A549 (cell line): ENCODE measurements at regions not wholly inside any gene's neighbourhood (a gene's known extent, or its start where the extent isn't known, plus 50 kb on each side); places are given as distances from the start of the nearest gene placed in this dataset.

Source experiments
- ATAC-seq, 2 experiments: fragments of 200-7000 bp in 1 of 2; fragments of >200 bp in 1 of 2; cut with Nextera tagmentation in 1 of 2; cut with Tn5 transposase in 1 of 2; 3 replicates each; pipeline versions ENCODE4 v1.8.0 to v1.9.1; 2018 to 2020; ENCODE audit warnings: mild to moderate bottlenecking in 1 of 2, moderate library complexity in 1 of 2
- CTCF ChIA-PET: fragments of 300-600 bp; sonication (Branson Sonifier 250); formaldehyde crosslinking; extraction: SDS; loops from one replicate; lab custom pipeline; 2021; ENCODE audit warnings: antibody characterized with exemption, inconsistent platforms; lab: Yijun Ruan, JAX
- POLR2A ChIA-PET: fragments of 350-600 bp; formaldehyde crosslinking; extraction: SDS; loops from one replicate; lab custom pipeline; 2021; ENCODE audit warnings: antibody characterized with exemption, inconsistent platforms; lab: Yijun Ruan, JAX
- DNase-seq, 2 experiments: peaks; one replicate each; pipeline versions ENCODE4 v3.0.0 to v3.0.0-alpha.2; 2011 to 2016; ENCODE audit warnings: low read depth in 1 of 2, low spot score in 1 of 2
- FAIRE-seq: peaks from 2 replicates; lab custom pipeline; 2011; peaks lifted over from hg19 to GRCh38; lab: Jason Lieb, UNC
- H3K27ac ChIP-seq, 2 experiments: fragments of >200 bp; sonication (Bioruptor Twin); formaldehyde crosslinking; 3 replicates each; pipeline ENCODE4 v1.5.1; 2016 to 2017
- H3K4me1 ChIP-seq: fragments of >200 bp; sonication (Bioruptor Twin); formaldehyde crosslinking; 3 replicates; pipeline ENCODE4 v1.6.1; 2016
- H3K4me2 ChIP-seq: fragments of >200 bp; sonication (Bioruptor Twin); formaldehyde crosslinking; 3 replicates; pipeline ENCODE4 v1.6.1; 2016
- H3K4me3 ChIP-seq: fragments of >200 bp; sonication (Bioruptor Twin); formaldehyde crosslinking; 3 replicates; pipeline ENCODE4 v1.5.1; 2016
- H3K9me3 ChIP-seq: fragments of >200 bp; sonication (Bioruptor Twin); formaldehyde crosslinking; 3 replicates; pipeline ENCODE4 v1.6.1; 2016
- BHLHE40 ChIP-seq: IDR thresholded peaks from 2 replicates; pipeline ENCODE4 v1.6.1; 2012; ENCODE audit warnings: low read depth, low read length, inconsistent platforms
- CHD4 ChIP-seq: fragments of 200-600 bp; sonication (generic); IDR thresholded peaks from 2 replicates; pipeline ENCODE4 v1.6.1; 2016; ENCODE audit warnings: antibody characterized with exemption, mild to moderate bottlenecking, borderline replicate concordance
- EHF ChIP-seq: fragments of 250-450 bp; sonication (Bioruptor Pico); IDR thresholded peaks from 2 replicates; pipeline ENCODE4 v1.5.0; 2020; ENCODE audit warnings: mild to moderate bottlenecking
- FOSB ChIP-seq: fragments of 250-450 bp; sonication (Bioruptor Pico); IDR thresholded peaks from 2 replicates; pipeline ENCODE4 v1.5.0; 2020; ENCODE audit warnings: mild to moderate bottlenecking, moderate library complexity
- FOSL2 ChIP-seq, 2 experiments: fragments of 450-650 bp in 1 of 2; fragments of >200 bp in 1 of 2; sonication (Bioruptor Twin) in 1 of 2; formaldehyde crosslinking; IDR thresholded peaks; 2 replicates each; pipeline versions ENCODE4 v1.5.0 to v1.6.1; 2016 to 2020; ENCODE audit warnings: mild to moderate bottlenecking in 1 of 2, moderate library complexity in 1 of 2
- FOXS1 ChIP-seq: fragments of 250-450 bp; sonication (Bioruptor Pico); IDR thresholded peaks from 2 replicates; pipeline ENCODE4 v1.5.0; 2020; ENCODE audit warnings: mild to moderate bottlenecking, moderate library complexity
- GATA3 ChIP-seq: IDR thresholded peaks from 2 replicates; pipeline ENCODE4 v1.6.1; 2012; ENCODE audit warnings: borderline replicate concordance
- HEYL ChIP-seq: fragments of 250-450 bp; sonication (Bioruptor Pico); IDR thresholded peaks from 2 replicates; pipeline ENCODE4 v1.8.0; 2021; ENCODE audit warnings: mild to moderate bottlenecking, moderate library complexity
- HOXA7 ChIP-seq: fragments of 250-450 bp; sonication (Bioruptor Pico); IDR thresholded peaks from 2 replicates; pipeline ENCODE4 v1.5.0; 2020; ENCODE audit warnings: mild to moderate bottlenecking, moderate library complexity
- HOXB5 ChIP-seq: fragments of 250-450 bp; sonication (Bioruptor Pico); IDR thresholded peaks from 2 replicates; pipeline ENCODE4 v1.5.0; 2020; ENCODE audit warnings: mild to moderate bottlenecking, moderate library complexity
- KDM1A ChIP-seq: fragments of 200-600 bp; sonication (generic); IDR thresholded peaks from 2 replicates; pipeline ENCODE4 v1.6.1; 2016; ENCODE audit warnings: low read depth, mild to moderate bottlenecking
- MAZ ChIP-seq: fragments of 150-350 bp; IDR thresholded peaks from 2 replicates; pipeline ENCODE4 v1.6.1; 2014; ENCODE audit warnings: antibody characterized with exemption, low read depth, low read length, borderline replicate concordance
- MYC ChIP-seq: IDR thresholded peaks from 2 replicates; pipeline ENCODE4 v1.6.1; 2012; ENCODE audit warnings: mild to moderate bottlenecking, inconsistent platforms, low read length, improper control_type of control experiment, borderline replicate concordance
- NR3C1 ChIP-seq: fragments of >200 bp; sonication (Bioruptor Twin); formaldehyde crosslinking; IDR thresholded peaks from 3 replicates; pipeline ENCODE4 v1.6.1; 2017
- RARB ChIP-seq: fragments of 250-450 bp; sonication (Bioruptor Pico); IDR thresholded peaks from 2 replicates; pipeline ENCODE4 v1.8.0; 2021; ENCODE audit warnings: mild to moderate bottlenecking, moderate library complexity
- RCOR1 ChIP-seq: fragments of 150-350 bp; IDR thresholded peaks from 2 replicates; pipeline ENCODE4 v1.6.1; 2014; ENCODE audit warnings: antibody characterized with exemption, low read length, low read depth
- RFX5 ChIP-seq: fragments of 450-650 bp; IDR thresholded peaks from 2 replicates; pipeline ENCODE4 v1.7.1; 2014; ENCODE audit warnings: antibody characterized with exemption, mild to moderate bottlenecking, moderate library complexity
- RNF2 ChIP-seq: fragments of 200-600 bp; sonication (generic); IDR thresholded peaks from 2 replicates; pipeline ENCODE4 v1.6.1; 2016; ENCODE audit warnings: low read depth, mild to moderate bottlenecking, antibody characterized with exemption, moderate library complexity, borderline replicate concordance
- SREBF2 ChIP-seq: fragments of 450-650 bp; IDR thresholded peaks from 2 replicates; pipeline ENCODE4 v1.6.1; 2014; ENCODE audit warnings: mild to moderate bottlenecking, moderate library complexity
- TP53 ChIP-seq: fragments of 250-450 bp; sonication (Bioruptor Pico); IDR thresholded peaks from 2 replicates; pipeline ENCODE4 v1.5.0; 2021; ENCODE audit warnings: mild to moderate bottlenecking, moderate library complexity
- ZFP36 ChIP-seq: fragments of 450-650 bp; IDR thresholded peaks from 2 replicates; pipeline ENCODE4 v1.6.1; 2014; ENCODE audit warnings: borderline replicate concordance; ENCODE audit not compliant: partially characterized antibody
- ZNF302 ChIP-seq: fragments of 250-450 bp; sonication (Bioruptor Pico); IDR thresholded peaks from 2 replicates; pipeline ENCODE4 v1.9.0; 2021; ENCODE audit warnings: inconsistent platforms, mild to moderate bottlenecking, moderate library complexity
- WGBS: methylation state at CpG from one replicate; pipeline ENCODE4 v1.1.6; 2017; ENCODE audit errors: missing lambda C conversion rate; 5-methylcytosine and 5-hydroxymethylcytosine counted together
- TF ChIP-seq, protein P1 (sequence below): fragments of 250-450 bp; sonication (Bioruptor Pico); IDR thresholded peaks from 2 replicates; pipeline ENCODE4 v1.5.0; 2020; ENCODE audit warnings: low read depth, mild to moderate bottlenecking, moderate library complexity
- TF ChIP-seq, protein P2 (sequence below): fragments of 150-350 bp; IDR thresholded peaks from 2 replicates; pipeline ENCODE4 v1.6.1; 2014; ENCODE audit warnings: low read depth, mild to moderate bottlenecking, low read length
- TF ChIP-seq, protein P3 (sequence below): fragments of 250-450 bp; sonication (Bioruptor Pico); IDR thresholded peaks from 2 replicates; pipeline ENCODE4 v1.5.0; 2021; ENCODE audit warnings: mild to moderate bottlenecking, moderate library complexity, borderline replicate concordance
- TF ChIP-seq, protein P4 (sequence below): fragments of >200 bp; sonication (Bioruptor Twin); formaldehyde crosslinking; IDR thresholded peaks from 3 replicates; pipeline ENCODE4 v1.5.1; 2016
- TF ChIP-seq, protein P5 (sequence below): IDR thresholded peaks from 2 replicates; pipeline ENCODE4 v1.6.1; 2012; ENCODE audit warnings: low read depth, borderline replicate concordance
- TF ChIP-seq, protein P6 (sequence below): fragments of 200-600 bp; sonication (generic); IDR thresholded peaks from 2 replicates; pipeline ENCODE4 v1.6.1; 2016; ENCODE audit warnings: antibody characterized with exemption, mild to moderate bottlenecking, moderate library complexity

DNA sequence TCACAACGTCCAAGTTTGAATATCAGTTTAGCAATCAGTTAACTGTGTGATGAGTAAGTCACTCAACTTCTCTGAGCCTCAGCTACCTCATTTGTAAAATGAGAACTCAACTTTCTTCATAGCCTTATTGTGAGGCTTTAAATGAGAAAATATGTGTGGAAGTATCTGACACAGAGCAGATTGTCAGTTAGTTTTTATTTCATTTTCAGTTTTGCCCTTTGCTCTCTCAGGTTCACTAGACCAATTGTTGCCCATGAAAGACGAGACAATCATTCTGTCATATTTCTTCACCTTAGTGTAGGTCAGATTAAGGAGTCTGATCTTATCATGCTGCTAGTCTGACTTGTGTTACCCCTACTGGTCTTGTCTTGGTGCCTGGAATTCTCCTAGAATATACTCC, 232.8 kb upstream of the PTBP2 start:
- Histone ChIP-seq H3K4me2 (no peak overlapping the region), H3K9me3 (no peaks in the 10 kb centered on the region), H3K27ac (no peak overlapping the region), H3K4me3 (no peak overlapping the region), H3K4me1 (no peaks in the 10 kb centered on the region)
- ChIA-PET POLR2A (no interaction called here), CTCF (no interaction called here)
- DNase-seq (no peak), FAIRE-seq (no peak), ATAC-seq (no peak)
- TF ChIP-seq FOXS1 (CRISPR knock-in tag) (no peak), TP53 (CRISPR knock-in tag) (no peak), RNF2 (no peak), FOSB (CRISPR knock-in tag) (no peak), NR3C1 (no peak), HOXB5 (no peak), MAZ (no peak), GATA3 (no peak), FOSL2 (IDR thresholded peaks at IDR 0.05) (no peak), FOSL2 (CRISPR knock-in tag; IDR thresholded peaks at IDR 0.05) (no peak), MYC (no peak), ZFP36 (no peak), ZNF302 (no peak)
- TF ChIP-seq, protein P1, sequence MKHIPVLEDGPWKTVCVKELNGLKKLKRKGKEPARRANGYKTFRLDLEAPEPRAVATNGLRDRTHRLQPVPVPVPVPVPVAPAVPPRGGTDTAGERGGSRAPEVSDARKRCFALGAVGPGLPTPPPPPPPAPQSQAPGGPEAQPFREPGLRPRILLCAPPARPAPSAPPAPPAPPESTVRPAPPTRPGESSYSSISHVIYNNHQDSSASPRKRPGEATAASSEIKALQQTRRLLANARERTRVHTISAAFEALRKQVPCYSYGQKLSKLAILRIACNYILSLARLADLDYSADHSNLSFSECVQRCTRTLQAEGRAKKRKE (CRISPR knock-in tag), result no peak
- WGBS, result 7% methylated on average over 2 of the region's 2 CpGs

DNA sequence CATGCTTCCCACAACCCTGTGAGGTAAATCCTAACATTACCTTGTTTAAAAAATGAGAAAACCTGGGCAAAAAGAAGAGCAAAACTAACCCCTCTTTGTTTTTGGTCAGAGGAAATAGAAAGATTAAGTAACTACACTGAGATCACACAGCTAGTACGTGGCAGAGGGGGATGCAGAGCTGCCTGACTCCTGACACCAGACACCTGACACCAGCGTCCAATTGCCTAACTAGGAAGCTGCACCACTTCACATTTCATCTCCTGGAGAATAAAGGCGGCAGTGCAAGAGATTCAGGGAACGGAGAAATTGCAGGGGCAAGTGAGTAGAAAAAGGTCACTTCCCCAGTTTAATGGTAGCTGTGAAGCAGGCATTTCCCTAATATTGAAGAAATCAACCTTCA, 229.3 kb upstream of the PTBP2 start:
- DNase-seq (no peak), FAIRE-seq (no peak)
- H3K9me3 ChIP-seq, result no peaks in the 10 kb centered on the region
- TF ChIP-seq HOXB5 (no peak), RFX5 (no peak), HEYL (CRISPR knock-in tag) (no peak), CHD4 (no peak), BHLHE40 (no peak), RCOR1 (no peak), HOXA7 (CRISPR knock-in tag) (no peak), RARB (no peak), GATA3 (no peak), MYC (no peak), RNF2 (no peak), FOSL2 (IDR thresholded peaks at IDR 0.05) (no peak), FOSL2 (CRISPR knock-in tag; IDR thresholded peaks at IDR 0.05) (no peak), KDM1A (no peak), SREBF2 (no peak), EHF (CRISPR knock-in tag) (no peak)
- TF ChIP-seq, protein P2, sequence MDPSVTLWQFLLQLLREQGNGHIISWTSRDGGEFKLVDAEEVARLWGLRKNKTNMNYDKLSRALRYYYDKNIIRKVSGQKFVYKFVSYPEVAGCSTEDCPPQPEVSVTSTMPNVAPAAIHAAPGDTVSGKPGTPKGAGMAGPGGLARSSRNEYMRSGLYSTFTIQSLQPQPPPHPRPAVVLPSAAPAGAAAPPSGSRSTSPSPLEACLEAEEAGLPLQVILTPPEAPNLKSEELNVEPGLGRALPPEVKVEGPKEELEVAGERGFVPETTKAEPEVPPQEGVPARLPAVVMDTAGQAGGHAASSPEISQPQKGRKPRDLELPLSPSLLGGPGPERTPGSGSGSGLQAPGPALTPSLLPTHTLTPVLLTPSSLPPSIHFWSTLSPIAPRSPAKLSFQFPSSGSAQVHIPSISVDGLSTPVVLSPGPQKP, result no peak
- TF ChIP-seq, protein P3, sequence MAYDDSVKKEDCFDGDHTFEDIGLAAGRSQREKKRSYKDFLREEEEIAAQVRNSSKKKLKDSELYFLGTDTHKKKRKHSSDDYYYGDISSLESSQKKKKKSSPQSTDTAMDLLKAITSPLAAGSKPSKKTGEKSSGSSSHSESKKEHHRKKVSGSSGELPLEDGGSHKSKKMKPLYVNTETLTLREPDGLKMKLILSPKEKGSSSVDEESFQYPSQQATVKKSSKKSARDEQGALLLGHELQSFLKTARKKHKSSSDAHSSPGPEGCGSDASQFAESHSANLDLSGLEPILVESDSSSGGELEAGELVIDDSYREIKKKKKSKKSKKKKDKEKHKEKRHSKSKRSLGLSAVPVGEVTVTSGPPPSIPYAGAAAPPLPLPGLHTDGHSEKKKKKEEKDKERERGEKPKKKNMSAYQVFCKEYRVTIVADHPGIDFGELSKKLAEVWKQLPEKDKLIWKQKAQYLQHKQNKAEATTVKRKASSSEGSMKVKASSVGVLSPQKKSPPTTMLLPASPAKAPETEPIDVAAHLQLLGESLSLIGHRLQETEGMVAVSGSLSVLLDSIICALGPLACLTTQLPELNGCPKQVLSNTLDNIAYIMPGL (CRISPR knock-in tag), result no peak
- TF ChIP-seq, protein P4, sequence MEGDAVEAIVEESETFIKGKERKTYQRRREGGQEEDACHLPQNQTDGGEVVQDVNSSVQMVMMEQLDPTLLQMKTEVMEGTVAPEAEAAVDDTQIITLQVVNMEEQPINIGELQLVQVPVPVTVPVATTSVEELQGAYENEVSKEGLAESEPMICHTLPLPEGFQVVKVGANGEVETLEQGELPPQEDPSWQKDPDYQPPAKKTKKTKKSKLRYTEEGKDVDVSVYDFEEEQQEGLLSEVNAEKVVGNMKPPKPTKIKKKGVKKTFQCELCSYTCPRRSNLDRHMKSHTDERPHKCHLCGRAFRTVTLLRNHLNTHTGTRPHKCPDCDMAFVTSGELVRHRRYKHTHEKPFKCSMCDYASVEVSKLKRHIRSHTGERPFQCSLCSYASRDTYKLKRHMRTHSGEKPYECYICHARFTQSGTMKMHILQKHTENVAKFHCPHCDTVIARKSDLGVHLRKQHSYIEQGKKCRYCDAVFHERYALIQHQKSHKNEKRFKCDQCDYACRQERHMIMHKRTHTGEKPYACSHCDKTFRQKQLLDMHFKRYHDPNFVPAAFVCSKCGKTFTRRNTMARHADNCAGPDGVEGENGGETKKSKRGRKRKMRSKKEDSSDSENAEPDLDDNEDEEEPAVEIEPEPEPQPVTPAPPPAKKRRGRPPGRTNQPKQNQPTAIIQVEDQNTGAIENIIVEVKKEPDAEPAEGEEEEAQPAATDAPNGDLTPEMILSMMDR, result no peak
- TF ChIP-seq, protein P5, sequence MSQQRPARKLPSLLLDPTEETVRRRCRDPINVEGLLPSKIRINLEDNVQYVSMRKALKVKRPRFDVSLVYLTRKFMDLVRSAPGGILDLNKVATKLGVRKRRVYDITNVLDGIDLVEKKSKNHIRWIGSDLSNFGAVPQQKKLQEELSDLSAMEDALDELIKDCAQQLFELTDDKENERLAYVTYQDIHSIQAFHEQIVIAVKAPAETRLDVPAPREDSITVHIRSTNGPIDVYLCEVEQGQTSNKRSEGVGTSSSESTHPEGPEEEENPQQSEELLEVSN, result no peak
- TF ChIP-seq, protein P6, sequence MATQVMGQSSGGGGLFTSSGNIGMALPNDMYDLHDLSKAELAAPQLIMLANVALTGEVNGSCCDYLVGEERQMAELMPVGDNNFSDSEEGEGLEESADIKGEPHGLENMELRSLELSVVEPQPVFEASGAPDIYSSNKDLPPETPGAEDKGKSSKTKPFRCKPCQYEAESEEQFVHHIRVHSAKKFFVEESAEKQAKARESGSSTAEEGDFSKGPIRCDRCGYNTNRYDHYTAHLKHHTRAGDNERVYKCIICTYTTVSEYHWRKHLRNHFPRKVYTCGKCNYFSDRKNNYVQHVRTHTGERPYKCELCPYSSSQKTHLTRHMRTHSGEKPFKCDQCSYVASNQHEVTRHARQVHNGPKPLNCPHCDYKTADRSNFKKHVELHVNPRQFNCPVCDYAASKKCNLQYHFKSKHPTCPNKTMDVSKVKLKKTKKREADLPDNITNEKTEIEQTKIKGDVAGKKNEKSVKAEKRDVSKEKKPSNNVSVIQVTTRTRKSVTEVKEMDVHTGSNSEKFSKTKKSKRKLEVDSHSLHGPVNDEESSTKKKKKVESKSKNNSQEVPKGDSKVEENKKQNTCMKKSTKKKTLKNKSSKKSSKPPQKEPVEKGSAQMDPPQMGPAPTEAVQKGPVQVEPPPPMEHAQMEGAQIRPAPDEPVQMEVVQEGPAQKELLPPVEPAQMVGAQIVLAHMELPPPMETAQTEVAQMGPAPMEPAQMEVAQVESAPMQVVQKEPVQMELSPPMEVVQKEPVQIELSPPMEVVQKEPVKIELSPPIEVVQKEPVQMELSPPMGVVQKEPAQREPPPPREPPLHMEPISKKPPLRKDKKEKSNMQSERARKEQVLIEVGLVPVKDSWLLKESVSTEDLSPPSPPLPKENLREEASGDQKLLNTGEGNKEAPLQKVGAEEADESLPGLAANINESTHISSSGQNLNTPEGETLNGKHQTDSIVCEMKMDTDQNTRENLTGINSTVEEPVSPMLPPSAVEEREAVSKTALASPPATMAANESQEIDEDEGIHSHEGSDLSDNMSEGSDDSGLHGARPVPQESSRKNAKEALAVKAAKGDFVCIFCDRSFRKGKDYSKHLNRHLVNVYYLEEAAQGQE, result no peak
- TF ChIP-seq, all 56 proteins: peak for 0
- H3K4me1 ChIP-seq, result no peaks in the 10 kb centered on the region
- ATAC-seq, result no peak
- no peak overlapping the region for H3K4me2 ChIP-seq
- 41% methylated on average over 4 of the region's 4 CpGs for WGBS
- H3K4me3 ChIP-seq, result no peak overlapping the region
- H3K27ac ChIP-seq, result no peak overlapping the region
- CTCF ChIA-PET, result no interaction called here
- POLR2A ChIA-PET, result no interaction called here
